Frontal cortex (tissue), 3 donors: ENCODE measurements at regions not wholly inside any gene's neighbourhood (a gene's known extent, or its start where the extent isn't known, plus 50 kb on each side); places are given as distances from the start of the nearest gene placed in this dataset.

Source experiments
- DNase-seq, 2 donors: peaks; one replicate each; pipeline ENCODE4 v3.0.0; 2012; ENCODE audit warnings: low spot score in 2 of 2
- FAIRE-seq: peaks from 2 replicates; lab custom pipeline; 2012; peaks lifted over from hg19 to GRCh38; lab: Jason Lieb, UNC
- donor health status: control.
- donor health status: control.
- donor health status: control.

DNA sequence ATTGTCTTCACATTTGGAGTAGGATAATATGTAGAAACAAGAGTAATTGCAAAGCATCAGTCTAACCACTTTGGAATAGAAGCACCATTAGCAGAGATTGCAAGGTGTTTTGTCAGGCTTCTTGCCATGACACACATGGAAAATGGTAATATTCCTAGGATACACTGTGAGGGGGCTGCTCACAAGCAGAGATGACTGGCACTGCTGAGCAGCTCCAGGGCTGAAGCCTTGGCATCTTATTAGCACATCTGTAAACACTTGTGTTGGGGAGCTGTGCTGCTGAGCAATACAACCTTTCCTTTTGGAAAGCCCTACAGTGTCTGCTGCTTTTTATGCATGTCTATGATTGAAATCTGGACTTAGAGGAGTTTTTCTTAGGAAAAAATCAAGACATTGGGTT is 602.2 kb downstream of the XIRP2 start:
- no peak for FAIRE-seq
- no peak for DNase-seq

- FAIRE-seq: no peak
Measured at GRCh38 chr2:167489325-167489724, 601.0 kb downstream of the XIRP2 start.

GRCh38 chr2:167487728-167488127 is 599.4 kb downstream of the XIRP2 start:
- no peak for FAIRE-seq
- no peak for DNase-seq

More at GRCh38 chr2:167489325-167489724, 601.0 kb downstream of the XIRP2 start:
- DNase-seq: no peak

- no peak for DNase-seq
- no peak for FAIRE-seq
Measured at GRCh38 chr2:167484875-167485274, 596.6 kb downstream of the XIRP2 start.

DNA sequence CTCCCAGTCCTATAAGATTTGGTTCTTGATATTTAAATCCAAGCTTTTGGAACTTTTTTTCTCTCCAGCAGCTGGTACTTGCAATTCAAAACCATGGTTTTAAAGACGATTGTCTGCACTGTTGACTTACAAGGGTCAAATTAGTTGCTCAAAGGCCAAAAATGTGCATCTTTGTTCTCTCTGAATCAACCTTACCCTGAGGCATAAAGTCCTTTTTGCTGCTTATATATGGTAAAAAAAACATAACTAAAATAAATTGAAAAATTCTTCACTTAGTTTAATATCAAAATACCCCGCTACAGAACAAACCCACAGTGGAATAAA is 592.7 kb downstream of the XIRP2 start:
- DNase-seq (no peak), FAIRE-seq (no peak)

GRCh38 chr2:167480232-167480985 is 592.1 kb downstream of the XIRP2 start:
- FAIRE-seq (no peak), DNase-seq (no peak)

GRCh38 chr2:167478196-167478595 is 589.9 kb downstream of the XIRP2 start:
- FAIRE-seq (no peak), DNase-seq (no peak)

DNA sequence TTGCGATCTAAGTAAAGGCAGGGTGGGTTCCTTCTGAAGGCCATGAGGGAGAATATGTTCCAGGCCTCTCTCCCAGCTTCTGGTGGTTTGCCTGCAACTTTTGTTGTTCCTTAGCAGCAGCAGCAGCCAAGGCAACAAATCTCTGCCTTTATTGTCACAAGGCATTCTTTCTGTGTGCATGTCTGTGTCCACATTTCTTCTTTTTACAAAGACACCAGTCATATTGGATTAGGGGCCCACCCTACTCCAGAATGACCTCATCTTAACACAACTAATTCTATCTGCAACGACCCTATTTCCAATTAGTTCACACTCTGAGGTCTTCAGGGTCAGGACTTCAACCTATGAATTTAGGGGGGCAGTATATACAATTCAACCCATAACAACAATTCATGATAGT is 587.5 kb downstream of the XIRP2 start:
- FAIRE-seq (no peak), DNase-seq (no peak)

DNA sequence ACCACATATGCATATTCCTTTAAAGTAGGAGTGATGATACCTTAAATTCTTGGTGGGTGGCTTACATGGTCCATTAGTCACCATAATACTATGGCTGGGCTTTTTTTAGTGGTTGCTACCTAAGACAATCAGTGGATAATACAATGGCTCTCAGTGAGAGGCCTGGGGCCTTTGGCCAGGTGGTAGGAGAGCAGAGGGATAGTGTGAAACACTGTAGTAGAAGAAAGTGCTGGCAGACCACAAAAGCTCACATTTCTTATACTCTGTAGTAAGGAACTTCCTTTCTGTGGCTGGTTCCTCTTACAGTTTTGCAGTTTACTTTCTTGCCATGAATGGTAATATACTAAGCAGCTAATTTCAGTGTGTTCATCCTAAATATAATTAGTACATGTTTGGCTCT is 583.5 kb downstream of the XIRP2 start:
- FAIRE-seq (no peak), DNase-seq (no peak)

- FAIRE-seq: no peak
- no peak for DNase-seq
Measured at GRCh38 chr2:167471332-167471731, 583.1 kb downstream of the XIRP2 start.

DNA sequence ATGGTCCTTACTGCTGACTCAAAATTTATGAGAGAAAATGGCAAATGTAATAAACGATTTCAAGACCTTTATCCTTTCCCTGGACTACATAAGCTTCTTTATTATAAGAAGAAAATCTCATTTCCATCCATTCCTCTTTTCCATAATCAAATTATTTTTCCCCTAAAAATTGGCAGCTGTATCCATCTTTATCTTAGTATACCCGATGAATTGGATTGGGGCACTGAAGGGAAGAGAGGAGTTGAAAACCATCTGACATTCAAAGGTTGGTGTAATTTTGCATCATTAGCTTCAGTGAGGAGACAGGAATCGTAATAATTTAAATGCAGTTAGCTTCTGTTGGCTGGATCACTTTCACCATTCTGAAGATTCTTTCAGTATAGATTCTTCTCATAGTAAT is 574.1 kb downstream of the XIRP2 start:
- no peak for FAIRE-seq
- no peak for DNase-seq

GRCh38 chr2:167454036-167454435 is 565.8 kb downstream of the XIRP2 start:
- FAIRE-seq (no peak), DNase-seq (no peak)

DNA sequence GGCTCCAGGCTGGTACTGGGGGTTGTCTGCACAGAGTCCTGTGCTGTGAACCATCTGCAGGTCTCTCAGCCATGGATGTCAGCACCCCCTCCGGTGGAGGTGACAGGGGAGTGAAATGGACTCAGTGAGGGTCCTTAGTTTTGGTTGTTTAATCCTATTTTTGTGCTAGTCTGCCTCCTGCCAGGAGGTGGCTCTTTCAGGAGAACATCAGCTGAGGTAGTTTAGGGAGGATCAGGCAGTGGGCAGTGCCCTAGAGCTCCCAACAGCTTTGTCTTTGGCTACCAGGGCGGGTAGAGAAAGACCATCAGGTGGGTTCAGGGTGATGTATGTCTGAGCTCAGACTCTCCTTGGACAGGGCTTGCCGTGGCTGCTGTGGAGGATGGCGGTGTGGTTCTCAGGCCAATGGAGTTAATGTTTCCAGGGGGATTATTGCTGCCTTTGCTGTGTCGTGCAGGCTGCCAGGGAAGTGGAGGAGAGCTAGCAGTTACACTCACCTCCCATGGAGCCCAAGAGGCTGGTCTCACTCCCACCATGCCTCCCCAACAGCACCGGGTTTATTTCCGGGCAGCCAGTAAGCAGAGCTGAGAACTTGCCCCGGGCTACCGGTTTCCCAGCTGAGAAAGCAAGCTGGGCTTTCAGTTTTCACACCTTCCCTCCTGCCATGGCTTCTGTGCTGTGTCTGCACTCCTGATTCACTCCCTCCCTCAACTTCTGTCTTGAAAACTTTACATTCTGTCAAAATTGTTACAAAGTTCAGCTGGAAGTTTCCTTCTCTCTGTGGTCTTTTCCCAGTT is 563.4 kb downstream of the XIRP2 start:
- no peak for DNase-seq
- FAIRE-seq: no peak

GRCh38 chr2:167450364-167450763 is 562.1 kb downstream of the XIRP2 start:
- DNase-seq: no peak
- no peak for FAIRE-seq

DNA sequence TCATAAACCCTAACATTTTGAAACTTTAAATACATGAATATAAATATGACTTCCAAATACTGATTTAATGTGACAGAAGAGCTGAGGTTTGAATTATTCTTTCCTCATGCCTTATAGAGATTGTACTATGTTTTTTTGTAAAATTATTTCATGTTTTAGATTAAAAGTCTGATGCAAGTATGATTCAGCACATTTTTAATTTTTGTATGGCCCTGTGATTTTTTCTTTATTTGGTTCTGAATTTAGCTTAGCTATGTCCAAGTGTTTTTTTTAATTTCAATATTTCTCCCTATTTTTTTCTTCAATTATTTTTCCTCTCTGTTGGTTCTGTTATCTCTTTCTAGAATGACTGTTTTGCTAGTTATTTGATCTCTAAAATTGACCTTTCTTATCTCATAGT is 552.1 kb downstream of the XIRP2 start:
- FAIRE-seq: no peak
- no peak for DNase-seq

GRCh38 chr2:167438206-167438605 is 549.9 kb downstream of the XIRP2 start:
- DNase-seq (no peak), FAIRE-seq (no peak)

DNA sequence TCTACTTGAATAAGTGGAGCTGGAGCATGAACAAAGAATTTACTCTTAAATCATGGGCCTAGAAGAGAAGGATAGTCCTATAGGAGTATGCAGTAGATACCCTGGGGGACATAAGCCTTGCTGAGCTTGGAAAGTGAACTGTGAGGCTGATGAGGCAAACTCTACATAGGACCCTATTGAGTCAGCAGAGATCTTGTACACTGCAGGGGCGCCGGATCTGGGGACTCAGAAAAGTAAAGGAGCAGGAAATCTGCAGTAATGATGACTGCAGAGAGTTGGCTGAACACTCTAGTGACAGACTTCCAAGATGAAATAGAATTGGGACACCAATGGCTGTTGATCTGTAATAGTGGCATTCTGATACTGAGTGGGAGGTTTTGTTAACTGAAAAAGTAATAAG is 543.7 kb downstream of the XIRP2 start:
- DNase-seq (peak in 1 of 2 donors; percentile 1), FAIRE-seq (no peak)

- DNase-seq (no peak), FAIRE-seq (no peak)
Measured at GRCh38 chr2:167430447-167430846, 542.2 kb downstream of the XIRP2 start.

GRCh38 chr2:167424803-167425755 is 536.8 kb downstream of the XIRP2 start:
- FAIRE-seq (no peak), DNase-seq (no peak)

GRCh38 chr2:167424221-167424620 is 535.9 kb downstream of the XIRP2 start:
- DNase-seq: no peak
- FAIRE-seq: no peak
